Astrocyte (in vitro differentiated cells and primary cell): ENCODE measurements at regions not wholly inside any gene's neighbourhood (a gene's known extent, or its start where the extent isn't known, plus 50 kb on each side); places are given as distances from the start of the nearest gene placed in this dataset.

Experiments
- DNase-seq: peaks from one replicate; pipeline ENCODE4 v3.0.0-alpha.2; 2010; ENCODE audit warnings: low read depth
- FAIRE-seq: peaks from 2 replicates; lab custom pipeline; 2011; peaks lifted over from hg19 to GRCh38; lab: Jason Lieb, UNC
- H2AFZ ChIP-seq: 2 replicates; pipeline ENCODE4 v1.6.0; 2012; ENCODE audit warnings: low read depth, low read length, inconsistent platforms
- H3K27ac ChIP-seq: 2 replicates; pipeline ENCODE4 v1.5.1; 2011; ENCODE audit warnings: low read depth, low read length, inconsistent platforms
- H3K27me3 ChIP-seq: 2 replicates; pipeline ENCODE4 v1.6.0; 2011; ENCODE audit warnings: low read length, inconsistent platforms; ENCODE audit not compliant: insufficient read depth
- H3K36me3 ChIP-seq: 2 replicates; pipeline ENCODE4 v1.5.1; 2011; ENCODE audit warnings: low read length, inconsistent platforms; ENCODE audit not compliant: insufficient read depth
- H3K4me1 ChIP-seq: 2 replicates; pipeline ENCODE4 v1.5.1; 2011; ENCODE audit warnings: low read length, inconsistent platforms; ENCODE audit not compliant: insufficient read depth
- H3K4me2 ChIP-seq: 2 replicates; pipeline ENCODE4 v1.6.0; 2012; ENCODE audit warnings: low read length, inconsistent platforms
- H3K4me3 ChIP-seq: 2 replicates; pipeline ENCODE4 v1.5.1; 2011; ENCODE audit warnings: low read depth, mild to moderate bottlenecking, low read length, inconsistent platforms; ENCODE audit not compliant: insufficient read depth
- H3K79me2 ChIP-seq: 2 replicates; pipeline ENCODE4 v1.6.0; 2012; ENCODE audit warnings: mild to moderate bottlenecking, low read length, inconsistent platforms; ENCODE audit not compliant: insufficient read depth
- H3K9ac ChIP-seq: 2 replicates; pipeline ENCODE4 v1.6.0; 2012; ENCODE audit warnings: mild to moderate bottlenecking, low read length, inconsistent platforms
- H3K9me3 ChIP-seq: 2 replicates; pipeline ENCODE4 v1.5.1; 2012; ENCODE audit warnings: low read depth, mild to moderate bottlenecking, low read length, inconsistent platforms; ENCODE audit not compliant: insufficient read depth
- H4K20me1 ChIP-seq: 2 replicates; pipeline ENCODE4 v1.6.0; 2012; ENCODE audit warnings: low read length, inconsistent platforms; ENCODE audit not compliant: insufficient read depth
- H3K27ac Mint-ChIP-seq: one replicate; pipeline ENCODE4 v1.8.0; 2021; ENCODE audit warnings: mild to moderate bottlenecking, mixed read lengths; ENCODE audit not compliant: unreplicated experiment
- H3K27me3 Mint-ChIP-seq: one replicate; pipeline ENCODE4 v1.8.0; 2021; ENCODE audit warnings: low read depth, mixed read lengths; ENCODE audit not compliant: unreplicated experiment
- H3K36me3 Mint-ChIP-seq: one replicate; pipeline ENCODE4 v1.8.0; 2021; ENCODE audit warnings: low read depth, mixed read lengths; ENCODE audit not compliant: unreplicated experiment
- H3K4me1 Mint-ChIP-seq: one replicate; pipeline ENCODE4 v1.8.0; 2021; ENCODE audit warnings: low read depth, mixed read lengths; ENCODE audit not compliant: unreplicated experiment
- H3K4me3 Mint-ChIP-seq: one replicate; pipeline ENCODE4 v1.8.0; 2021; ENCODE audit warnings: mild to moderate bottlenecking, moderate library complexity, mixed read lengths; ENCODE audit not compliant: unreplicated experiment
- H3K9me3 Mint-ChIP-seq: one replicate; pipeline ENCODE4 v1.8.0; 2021; ENCODE audit warnings: mild to moderate bottlenecking, mixed read lengths; ENCODE audit not compliant: unreplicated experiment
- EZH2 ChIP-seq: IDR thresholded peaks from 2 replicates; pipeline ENCODE4 v1.6.1; 2012; ENCODE audit warnings: mild to moderate bottlenecking, low read length, inconsistent platforms; ENCODE audit not compliant: insufficient read depth
- TF ChIP-seq, protein P1 (sequence below): IDR thresholded peaks from 2 replicates; pipeline ENCODE4 v1.5.1; 2011; ENCODE audit warnings: low read depth, mild to moderate bottlenecking, inconsistent platforms, low read length, moderate library complexity; ENCODE audit not compliant: insufficient read depth

DNA sequence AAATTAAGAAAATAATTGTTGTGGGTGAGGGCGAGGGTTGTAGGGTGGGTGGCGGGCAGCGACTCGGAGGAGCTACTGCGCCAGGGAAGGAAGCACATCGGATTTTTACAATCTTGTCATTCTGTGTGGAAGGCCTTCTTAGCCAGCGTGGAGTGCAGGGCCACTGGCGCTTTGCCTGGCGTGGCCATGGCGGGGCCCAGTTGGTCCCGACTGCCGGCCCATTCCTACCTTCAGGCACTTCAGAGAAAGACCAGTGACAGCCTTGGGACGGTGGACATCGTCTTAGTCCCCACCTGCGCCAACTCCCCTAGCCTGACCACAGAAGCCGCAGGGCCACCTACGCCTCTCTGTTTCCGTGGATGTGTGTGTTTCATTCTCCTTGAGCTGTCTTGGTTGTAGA, 136.9 kb upstream of the NEGR1 start:
- TF ChIP-seq, protein P1, sequence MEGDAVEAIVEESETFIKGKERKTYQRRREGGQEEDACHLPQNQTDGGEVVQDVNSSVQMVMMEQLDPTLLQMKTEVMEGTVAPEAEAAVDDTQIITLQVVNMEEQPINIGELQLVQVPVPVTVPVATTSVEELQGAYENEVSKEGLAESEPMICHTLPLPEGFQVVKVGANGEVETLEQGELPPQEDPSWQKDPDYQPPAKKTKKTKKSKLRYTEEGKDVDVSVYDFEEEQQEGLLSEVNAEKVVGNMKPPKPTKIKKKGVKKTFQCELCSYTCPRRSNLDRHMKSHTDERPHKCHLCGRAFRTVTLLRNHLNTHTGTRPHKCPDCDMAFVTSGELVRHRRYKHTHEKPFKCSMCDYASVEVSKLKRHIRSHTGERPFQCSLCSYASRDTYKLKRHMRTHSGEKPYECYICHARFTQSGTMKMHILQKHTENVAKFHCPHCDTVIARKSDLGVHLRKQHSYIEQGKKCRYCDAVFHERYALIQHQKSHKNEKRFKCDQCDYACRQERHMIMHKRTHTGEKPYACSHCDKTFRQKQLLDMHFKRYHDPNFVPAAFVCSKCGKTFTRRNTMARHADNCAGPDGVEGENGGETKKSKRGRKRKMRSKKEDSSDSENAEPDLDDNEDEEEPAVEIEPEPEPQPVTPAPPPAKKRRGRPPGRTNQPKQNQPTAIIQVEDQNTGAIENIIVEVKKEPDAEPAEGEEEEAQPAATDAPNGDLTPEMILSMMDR, result no peak
- TF ChIP-seq EZH2, result no peak
- Histone ChIP-seq H3K27me3 (no peaks in the 10 kb centered on the region), H2AFZ (no peak overlapping the region), H3K4me1 (no peaks in the 10 kb centered on the region), H3K79me2 (no peaks in the 10 kb centered on the region), H4K20me1 (no peaks in the 10 kb centered on the region), H3K9me3 (no peaks in the 10 kb centered on the region), H3K36me3 (no peaks in the 10 kb centered on the region), H3K4me3 (no peak overlapping the region), H3K4me2 (no peak overlapping the region), H3K9ac (no peak overlapping the region), H3K27ac (no peak overlapping the region)
- Mint-ChIP-seq H3K9me3 (peaks cover 2% of the 10 kb centered on the region), H3K4me3 (no peak overlapping the region), H3K27me3 (no peaks in the 10 kb centered on the region), H3K4me1 (no peaks in the 10 kb centered on the region), H3K27ac (no peak overlapping the region), H3K36me3 (no peaks in the 10 kb centered on the region)
- no peak for FAIRE-seq
- DNase-seq, result no peak

DNA sequence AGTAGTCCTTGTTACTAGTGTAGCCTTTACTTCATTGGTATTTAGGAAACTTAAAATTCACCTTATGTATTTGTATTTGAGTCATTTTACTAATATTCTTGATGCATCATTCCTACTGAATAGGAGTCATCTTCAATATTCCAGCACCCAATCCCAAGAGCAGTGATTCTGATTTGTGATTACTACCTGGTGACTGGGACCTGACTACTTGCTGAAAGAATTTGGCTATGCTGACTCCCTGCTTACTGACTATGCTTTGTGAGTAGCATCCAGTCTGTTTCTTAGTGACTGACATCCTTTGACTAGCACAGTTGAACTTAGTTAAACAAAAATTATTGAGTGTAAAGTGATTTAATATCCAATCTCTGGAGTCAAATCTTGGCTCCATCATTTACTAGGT, 129.9 kb upstream of the NEGR1 start:
- Mint-ChIP-seq H3K27me3 (no peaks in the 10 kb centered on the region), H3K4me1 (no peaks in the 10 kb centered on the region), H3K27ac (no peak overlapping the region), H3K4me3 (no peak overlapping the region), H3K9me3 (no peaks in the 10 kb centered on the region), H3K36me3 (no peaks in the 10 kb centered on the region)
- Histone ChIP-seq H3K27ac (no peak overlapping the region), H3K9me3 (no peaks in the 10 kb centered on the region), H2AFZ (no peak overlapping the region), H3K9ac (no peak overlapping the region), H3K79me2 (no peaks in the 10 kb centered on the region), H4K20me1 (no peaks in the 10 kb centered on the region), H3K4me1 (no peaks in the 10 kb centered on the region), H3K4me3 (no peak overlapping the region), H3K36me3 (no peaks in the 10 kb centered on the region), H3K27me3 (no peaks in the 10 kb centered on the region), H3K4me2 (no peak overlapping the region)
- no peak for TF ChIP-seq EZH2
- TF ChIP-seq, protein P1, result no peak
- peak; percentile 16 for DNase-seq
- FAIRE-seq, result no peak

DNA sequence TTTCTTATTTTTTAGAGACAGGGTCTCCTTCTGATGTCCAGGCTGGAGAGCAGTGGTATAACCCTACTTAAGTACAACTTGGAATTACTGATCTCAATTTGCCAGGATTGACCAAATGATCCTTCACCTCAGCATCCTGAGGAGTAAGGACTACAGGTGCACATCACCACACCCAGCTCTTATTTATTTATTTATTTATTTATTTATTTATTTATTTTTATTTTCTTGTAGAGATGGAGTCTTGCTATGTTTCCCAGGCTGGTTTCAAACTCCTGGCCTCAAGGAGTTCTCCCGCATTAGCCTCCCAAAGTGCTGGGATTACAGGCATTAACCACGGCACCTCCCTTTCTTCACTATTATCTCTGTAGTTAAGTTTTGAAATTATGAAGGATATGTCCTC, 117.5 kb upstream of the NEGR1 start:
- no peak for FAIRE-seq
- H3K9ac ChIP-seq, result no peak overlapping the region
- Mint-ChIP-seq H3K27me3 (no peaks in the 10 kb centered on the region), H3K27ac (no peak overlapping the region), H3K4me3 (no peak overlapping the region), H3K36me3 (no peaks in the 10 kb centered on the region), H3K9me3 (no peaks in the 10 kb centered on the region), H3K4me1 (no peaks in the 10 kb centered on the region)
- peaks cover 4% of the 10 kb centered on the region for H3K4me1 ChIP-seq
- H2AFZ ChIP-seq, result no peak overlapping the region
- no peak overlapping the region for H3K4me2 ChIP-seq
- no peaks in the 10 kb centered on the region for H3K79me2 ChIP-seq
- TF ChIP-seq, protein P1, result no peak
- no peak for TF ChIP-seq EZH2
- no peak for DNase-seq
- no peak overlapping the region for H3K27ac ChIP-seq
- H3K9me3 ChIP-seq, result no peaks in the 10 kb centered on the region
- H3K4me3 ChIP-seq, result no peak overlapping the region
- H4K20me1 ChIP-seq, result no peaks in the 10 kb centered on the region
- H3K27me3 ChIP-seq, result no peaks in the 10 kb centered on the region
- H3K36me3 ChIP-seq, result no peaks in the 10 kb centered on the region
